ENCODE measurements at regions not wholly inside any gene's neighbourhood (a gene's known extent, or its start where the extent isn't known, plus 50 kb on each side); places are given as distances from the start of the nearest gene placed in this dataset.

GRCh38 chr13:60788156-60788829 lies 391.3 kb downstream of the TDRD3 start:
- DNase-seq (ENCODE audit: low read depth, low spot score): no peak

GRCh38 chr13:60787083-60787482 lies 390.1 kb downstream of the TDRD3 start:
- no peak for DNase-seq (ENCODE audit: low read depth, low spot score)

DNA sequence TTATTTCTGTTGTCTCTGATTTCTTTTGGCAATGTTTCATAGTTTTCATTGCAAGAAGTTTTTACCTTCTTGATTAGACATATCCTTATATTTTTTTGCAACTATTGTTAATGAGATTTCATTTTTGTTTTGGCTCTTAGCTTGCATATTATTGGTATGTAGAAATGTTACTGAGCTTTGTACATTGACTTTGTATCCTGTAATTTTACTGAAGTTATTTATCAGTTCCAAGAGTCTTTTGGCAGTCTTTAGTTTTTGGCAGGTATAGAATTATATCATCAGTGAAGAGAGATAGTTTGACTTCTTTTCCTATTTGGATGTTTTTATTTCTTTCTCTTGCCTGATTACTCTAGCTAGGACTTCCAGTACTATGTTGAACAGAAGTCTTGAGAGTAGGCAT lies 375.7 kb downstream of the TDRD3 start:
- DNase-seq (ENCODE audit: low read depth, low spot score): no peak

- DNase-seq (ENCODE audit: low read depth, low spot score): no peak
Measured at GRCh38 chr13:60765700-60766411, 368.8 kb downstream of the TDRD3 start.

- DNase-seq (ENCODE audit: low read depth, low spot score): no peak
Measured at GRCh38 chr13:60759499-60759898, 362.5 kb downstream of the TDRD3 start.

DNA sequence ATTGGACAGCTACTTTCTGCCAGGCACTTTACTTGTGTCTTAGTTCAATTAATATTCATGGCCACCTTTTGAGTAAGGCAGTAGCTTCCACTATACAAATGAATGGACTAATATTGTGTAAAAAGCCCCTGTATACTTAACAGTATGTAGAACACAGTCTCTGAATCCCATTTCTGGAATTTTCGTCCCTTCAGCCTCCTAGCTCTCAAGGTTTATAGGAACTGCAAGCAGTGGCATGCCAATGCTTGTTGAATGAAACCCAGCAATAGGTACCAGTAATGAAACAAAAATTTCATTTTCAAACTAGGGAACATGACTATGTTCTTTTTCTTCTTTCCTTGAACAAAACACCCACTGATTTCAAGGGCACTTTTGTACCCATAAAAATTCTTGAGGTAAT lies 361.6 kb downstream of the TDRD3 start:
- no peak for DNase-seq (ENCODE audit: low read depth, low spot score)

- no peak for DNase-seq (ENCODE audit: low read depth, low spot score)
Measured at GRCh38 chr13:60757501-60758215, 360.6 kb downstream of the TDRD3 start.

DNA sequence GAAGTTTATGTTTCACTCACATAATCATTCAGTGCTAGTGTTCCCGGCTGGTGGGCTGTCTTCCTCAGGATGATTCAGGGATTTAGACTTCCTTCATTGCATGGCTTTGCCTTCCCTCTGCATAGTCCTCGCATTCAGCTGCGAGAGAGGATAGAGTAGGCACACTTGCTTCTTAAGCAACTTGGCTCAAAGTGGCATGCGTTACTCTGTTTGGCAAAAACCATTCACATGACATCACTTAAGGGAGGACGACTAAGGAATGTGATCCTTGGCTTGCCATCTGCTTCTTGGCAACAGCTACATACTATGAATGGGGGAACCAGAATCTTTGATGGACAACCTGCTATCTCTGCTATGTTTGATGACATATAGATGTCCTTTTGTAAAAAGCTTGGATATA lies 359.3 kb downstream of the TDRD3 start:
- no peak for DNase-seq (ENCODE audit: low read depth, low spot score)

- no peak for DNase-seq (ENCODE audit: low read depth, low spot score)
Measured at GRCh38 chr13:60755380-60756163, 358.6 kb downstream of the TDRD3 start.

- no peak for DNase-seq (ENCODE audit: low read depth, low spot score)
Measured at GRCh38 chr13:60754211-60755090, 357.4 kb downstream of the TDRD3 start.

DNA sequence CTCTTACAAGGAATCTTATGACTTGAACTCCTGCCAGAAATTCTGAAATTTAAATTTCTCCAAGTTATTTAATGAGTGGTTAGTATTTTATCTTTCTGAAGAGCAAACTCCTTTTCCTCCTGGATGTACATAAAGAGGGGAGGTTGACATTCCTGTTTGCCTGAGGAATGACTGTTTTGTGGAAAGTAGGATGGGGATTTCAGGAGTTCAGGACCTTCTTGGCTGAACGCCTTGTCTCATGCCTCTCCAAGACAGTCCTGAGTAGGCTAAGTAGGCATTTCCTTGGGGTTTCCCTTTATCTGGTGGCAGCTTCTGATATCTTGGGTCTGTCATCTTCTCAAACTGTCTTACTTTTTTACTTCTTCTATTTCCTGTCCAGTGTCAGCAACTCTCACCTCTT lies 356.6 kb downstream of the TDRD3 start:
- no peak for DNase-seq (ENCODE audit: low read depth, low spot score)

- no peak for DNase-seq (ENCODE audit: low read depth, low spot score)
Measured at GRCh38 chr13:60745343-60745742, 348.3 kb downstream of the TDRD3 start.

- DNase-seq (ENCODE audit: low read depth, low spot score): no peak
Measured at GRCh38 chr13:60733933-60734332, 336.9 kb downstream of the TDRD3 start.

DNA sequence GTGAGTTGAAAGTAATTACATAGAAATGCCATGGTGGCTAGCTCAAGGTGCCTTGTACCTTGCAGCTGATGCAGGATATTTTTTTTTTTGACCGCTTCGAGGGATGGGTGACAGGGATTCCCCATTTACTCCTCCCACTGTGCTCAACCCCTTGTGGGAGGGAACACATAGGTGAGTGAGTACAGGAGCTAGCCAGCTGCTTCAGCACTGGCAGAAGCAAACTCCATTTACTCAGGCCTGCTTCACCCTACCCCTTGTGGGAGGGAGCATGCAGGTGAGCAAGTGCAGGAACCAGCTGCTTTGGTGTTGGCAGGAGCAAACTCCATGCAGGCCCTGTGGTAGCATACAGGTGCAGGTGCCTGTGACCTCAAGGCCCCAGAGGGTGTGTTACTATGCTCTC lies 330.1 kb downstream of the TDRD3 start:
- no peak for DNase-seq (ENCODE audit: low read depth, low spot score)

- no peak for DNase-seq (ENCODE audit: low read depth, low spot score)
Measured at GRCh38 chr13:60721063-60721462, 324.0 kb downstream of the TDRD3 start.

GRCh38 chr13:60720590-60720989 lies 323.6 kb downstream of the TDRD3 start:
- DNase-seq (ENCODE audit: low read depth, low spot score): no peak

DNA sequence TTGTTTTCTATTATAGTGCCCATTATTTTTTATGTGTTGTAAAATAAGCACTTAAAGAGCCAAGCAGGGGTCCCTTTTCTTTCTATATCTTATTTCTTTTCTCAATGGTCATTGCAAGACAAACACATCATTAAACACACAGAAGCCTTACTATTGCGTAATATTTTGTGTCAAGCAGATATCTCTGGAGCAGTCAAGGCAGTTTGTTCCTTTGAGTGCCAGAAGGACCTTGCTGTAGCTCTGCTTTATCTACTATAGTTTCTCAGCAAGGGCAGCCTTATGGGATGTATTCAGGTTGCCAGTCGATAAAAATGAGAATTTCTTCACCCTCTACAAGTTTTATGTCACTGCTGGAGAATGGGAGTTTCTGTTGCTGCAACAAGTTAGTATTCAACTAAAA lies 319.3 kb downstream of the TDRD3 start:
- no peak for DNase-seq (ENCODE audit: low read depth, low spot score)

GRCh38 chr13:60707878-60708277 lies 310.9 kb downstream of the TDRD3 start:
- no peak for DNase-seq (ENCODE audit: low read depth, low spot score)

DNA sequence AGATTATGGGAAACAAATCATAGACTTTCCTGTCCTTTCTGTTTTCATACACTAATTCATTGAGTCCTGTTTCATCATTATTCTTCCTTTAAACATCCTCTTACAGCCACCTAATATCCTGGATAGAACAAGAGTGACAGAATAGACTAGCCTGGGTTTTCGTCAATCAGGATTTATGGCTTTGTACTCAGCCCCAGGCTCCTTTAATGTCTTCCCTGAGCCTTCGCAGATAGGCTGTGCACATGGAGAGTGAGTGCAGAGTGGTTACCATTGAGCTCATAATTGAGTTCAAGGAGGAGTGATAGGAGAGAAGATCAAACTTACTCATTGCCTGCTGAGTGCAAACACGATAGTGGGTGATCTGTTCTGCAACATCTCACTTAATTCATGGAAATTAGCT lies 304.9 kb downstream of the TDRD3 start:
- DNase-seq (ENCODE audit: low read depth, low spot score): no peak

GRCh38 chr13:60700994-60701393 lies 304.0 kb downstream of the TDRD3 start:
- no peak for DNase-seq (ENCODE audit: low read depth, low spot score)

GRCh38 chr13:60699636-60700035 lies 302.6 kb downstream of the TDRD3 start:
- no peak for DNase-seq (ENCODE audit: low read depth, low spot score)
